AG09309 (cell line): ENCODE measurements at regions not wholly inside any gene's neighbourhood (a gene's known extent, or its start where the extent isn't known, plus 50 kb on each side); places are given as distances from the start of the nearest gene placed in this dataset.

ENCODE experiments used
- DNase-seq: peaks from one replicate; pipeline ENCODE4 v3.0.0-alpha.2; 2010; ENCODE audit warnings: low read depth
- H3K4me3 ChIP-seq: 2 replicates; pipeline ENCODE4 v1.5.1; 2011; ENCODE audit warnings: mild to moderate bottlenecking, low read depth, low read length, moderate library complexity; ENCODE audit not compliant: control insufficient read depth
- TF ChIP-seq, protein P1 (sequence below): IDR thresholded peaks from 2 replicates; pipeline ENCODE4 v1.5.1; 2011; ENCODE audit warnings: mild to moderate bottlenecking, low read depth, low read length, inconsistent platforms; ENCODE audit not compliant: insufficient read depth, control insufficient read depth; ENCODE audit errors: missing control alignments

- DNase-seq: no peak
- TF ChIP-seq, protein P1, sequence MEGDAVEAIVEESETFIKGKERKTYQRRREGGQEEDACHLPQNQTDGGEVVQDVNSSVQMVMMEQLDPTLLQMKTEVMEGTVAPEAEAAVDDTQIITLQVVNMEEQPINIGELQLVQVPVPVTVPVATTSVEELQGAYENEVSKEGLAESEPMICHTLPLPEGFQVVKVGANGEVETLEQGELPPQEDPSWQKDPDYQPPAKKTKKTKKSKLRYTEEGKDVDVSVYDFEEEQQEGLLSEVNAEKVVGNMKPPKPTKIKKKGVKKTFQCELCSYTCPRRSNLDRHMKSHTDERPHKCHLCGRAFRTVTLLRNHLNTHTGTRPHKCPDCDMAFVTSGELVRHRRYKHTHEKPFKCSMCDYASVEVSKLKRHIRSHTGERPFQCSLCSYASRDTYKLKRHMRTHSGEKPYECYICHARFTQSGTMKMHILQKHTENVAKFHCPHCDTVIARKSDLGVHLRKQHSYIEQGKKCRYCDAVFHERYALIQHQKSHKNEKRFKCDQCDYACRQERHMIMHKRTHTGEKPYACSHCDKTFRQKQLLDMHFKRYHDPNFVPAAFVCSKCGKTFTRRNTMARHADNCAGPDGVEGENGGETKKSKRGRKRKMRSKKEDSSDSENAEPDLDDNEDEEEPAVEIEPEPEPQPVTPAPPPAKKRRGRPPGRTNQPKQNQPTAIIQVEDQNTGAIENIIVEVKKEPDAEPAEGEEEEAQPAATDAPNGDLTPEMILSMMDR: no peak
- H3K4me3 ChIP-seq: no peak overlapping the region
These were observed 51.3 kb upstream of the WNT7A start for GRCh38 chr3:13931172-13931571.
